ENCODE measurements at regions not wholly inside any gene's neighbourhood (a gene's known extent, or its start where the extent isn't known, plus 50 kb on each side); places are given as distances from the start of the nearest gene placed in this dataset.

- 68% methylated on average over 2 of the region's 2 CpGs for WGBS
- Histone ChIP-seq H3K9ac (ENCODE audit: low read depth in 1 of 2, low read length in 2 of 2) (no peak overlapping the region), H3K27ac (ENCODE audit: low read depth in 1 of 2, low read length in 2 of 2) (no peak overlapping the region), H3K4me1 (ENCODE audit: control insufficient read depth in 4 of 4, insufficient read depth in 4 of 4, low read length in 3 of 4) (no peaks in the 10 kb centered on the region), H3K27me3 (ENCODE audit: control insufficient read depth in 4 of 4, insufficient read depth in 4 of 4, low read length in 3 of 4) (no peaks in the 10 kb centered on the region), H3K4me3 (ENCODE audit: low read depth in 1 of 3, low read length in 3 of 3) (no peak overlapping the region), H3K36me3 (ENCODE audit: control insufficient read depth in 4 of 4, insufficient read depth in 3 of 4, low read depth in 1 of 4, low read length in 3 of 4) (no peaks in the 10 kb centered on the region), H3K9me3 (ENCODE audit: control insufficient read depth in 4 of 4, low read length in 3 of 4) (peaks cover 0 to 5% (median 0%) of the 10 kb centered on the region in 4 donors)
- TF ChIP-seq RAD21 (IDR thresholded peaks at IDR 0.05) (no peak), ATF3 (IDR thresholded peaks at IDR 0.05) (no peak), HNF4A (conservative IDR thresholded peaks at IDR 0.05) (no peak), EGR1 (IDR thresholded peaks at IDR 0.05; ENCODE audit: low read depth in 2 of 2) (no peak), TAF1 (conservative IDR thresholded peaks at IDR 0.05) (no peak), YY1 (IDR thresholded peaks at IDR 0.05) (no peak), REST (IDR thresholded peaks at IDR 0.05) (no peak), MAX (IDR thresholded peaks at IDR 0.05) (no peak)
- no peak for DNase-seq (ENCODE audit: low spot score)
These were observed 1247.9 kb downstream of the GRIK2 start for GRCh38 chr6:102641426-102641825.

- DNase-seq (ENCODE audit: low spot score): no peak
- Histone ChIP-seq H3K36me3 (ENCODE audit: control insufficient read depth in 4 of 4, insufficient read depth in 3 of 4, low read depth in 1 of 4, low read length in 3 of 4) (no peaks in the 10 kb centered on the region), H3K9me3 (ENCODE audit: control insufficient read depth in 4 of 4, low read length in 3 of 4) (no peaks in the 10 kb centered on the region), H3K4me1 (ENCODE audit: control insufficient read depth in 4 of 4, insufficient read depth in 4 of 4, low read length in 3 of 4) (no peaks in the 10 kb centered on the region), H3K9ac (ENCODE audit: low read depth in 1 of 2, low read length in 2 of 2) (no peak overlapping the region), H3K4me3 (ENCODE audit: low read depth in 1 of 3, low read length in 3 of 3) (no peak overlapping the region), H3K27ac (ENCODE audit: low read depth in 1 of 2, low read length in 2 of 2) (no peak overlapping the region), H3K27me3 (ENCODE audit: control insufficient read depth in 4 of 4, insufficient read depth in 4 of 4, low read length in 3 of 4) (no peaks in the 10 kb centered on the region)
- 85% methylated on average over 5 of the region's 5 CpGs for WGBS
- TF ChIP-seq JUND (IDR thresholded peaks at IDR 0.05) (no peak), ATF3 (IDR thresholded peaks at IDR 0.05) (no peak), RAD21 (IDR thresholded peaks at IDR 0.05) (no peak), FOXA1 (IDR thresholded peaks at IDR 0.05) (no peak), EGR1 (IDR thresholded peaks at IDR 0.05; ENCODE audit: low read depth in 2 of 2) (no peak), ZBTB33 (IDR thresholded peaks at IDR 0.05) (no peak), FOXA2 (IDR thresholded peaks at IDR 0.05) (no peak), GABPA (IDR thresholded peaks at IDR 0.05 in 1 of 2, conservative IDR thresholded peaks at IDR 0.05 in 1 of 2) (no peak), RXRA (IDR thresholded peaks at IDR 0.05) (no peak), HNF4G (IDR thresholded peaks at IDR 0.05) (no peak)
These were observed 1238.4 kb downstream of the GRIK2 start for GRCh38 chr6:102631921-102632320.

Data from liver (tissue), 7 donors.